ENCODE measurements at regions not wholly inside any gene's neighbourhood (a gene's known extent, or its start where the extent isn't known, plus 50 kb on each side); places are given as distances from the start of the nearest gene placed in this dataset.

GRCh38 chrX:20796450-20796849 is 529.7 kb upstream of the RPS6KA3 start:
- no peak overlapping the region for H3K27ac Mint-ChIP-seq
- no peaks in the 10 kb centered on the region for H3K27me3 Mint-ChIP-seq
- H3K4me1 Mint-ChIP-seq (ENCODE audit: low read depth), result no peaks in the 10 kb centered on the region
- H3K4me3 Mint-ChIP-seq, result no peak overlapping the region
- H3K36me3 Mint-ChIP-seq (ENCODE audit: low read depth), result no peaks in the 10 kb centered on the region
- H3K9me3 Mint-ChIP-seq, result no peaks in the 10 kb centered on the region

DNA sequence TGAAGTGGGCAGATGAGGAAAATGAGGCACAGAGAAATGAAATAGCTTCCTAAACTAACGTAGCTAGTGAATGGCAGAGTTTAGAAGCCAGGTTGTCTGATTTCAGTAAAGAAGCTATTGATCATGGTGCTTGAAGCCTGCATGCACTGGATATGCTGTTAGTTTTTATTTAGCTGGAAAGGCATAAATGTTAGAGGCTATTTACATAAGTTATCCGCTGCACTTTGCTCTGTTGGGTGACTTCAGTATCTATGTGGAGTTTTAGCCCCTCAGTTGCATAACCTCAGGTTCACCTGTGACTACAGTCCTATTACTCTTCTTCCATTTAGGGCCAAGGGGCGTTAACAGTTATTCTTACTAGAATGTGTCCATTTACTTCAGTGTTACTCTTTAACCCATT is 522.4 kb upstream of the RPS6KA3 start:
- no peaks in the 10 kb centered on the region for H3K9me3 Mint-ChIP-seq
- no peaks in the 10 kb centered on the region for H3K36me3 Mint-ChIP-seq (ENCODE audit: low read depth)
- no peaks in the 10 kb centered on the region for H3K27me3 Mint-ChIP-seq
- no peak overlapping the region for H3K4me3 Mint-ChIP-seq
- H3K27ac Mint-ChIP-seq, result no peak overlapping the region
- H3K4me1 Mint-ChIP-seq (ENCODE audit: low read depth), result no peaks in the 10 kb centered on the region

- Mint-ChIP-seq H3K27ac (no peak overlapping the region), H3K9me3 (peaks cover 5% of the 10 kb centered on the region), H3K4me3 (no peak overlapping the region), H3K4me1 (ENCODE audit: low read depth) (no peaks in the 10 kb centered on the region), H3K36me3 (ENCODE audit: low read depth) (no peaks in the 10 kb centered on the region), H3K27me3 (no peaks in the 10 kb centered on the region)
These were observed 500.6 kb upstream of the RPS6KA3 start for GRCh38 chrX:20767346-20767745.

- H3K4me3 Mint-ChIP-seq, result no peak overlapping the region
- H3K27ac Mint-ChIP-seq, result no peak overlapping the region
- no peaks in the 10 kb centered on the region for H3K36me3 Mint-ChIP-seq (ENCODE audit: low read depth)
- no peaks in the 10 kb centered on the region for H3K4me1 Mint-ChIP-seq (ENCODE audit: low read depth)
- H3K27me3 Mint-ChIP-seq, result peaks cover 7% of the 10 kb centered on the region
- H3K9me3 Mint-ChIP-seq, result no peaks in the 10 kb centered on the region
These were observed 489.9 kb upstream of the RPS6KA3 start for GRCh38 chrX:20756585-20756984.

DNA sequence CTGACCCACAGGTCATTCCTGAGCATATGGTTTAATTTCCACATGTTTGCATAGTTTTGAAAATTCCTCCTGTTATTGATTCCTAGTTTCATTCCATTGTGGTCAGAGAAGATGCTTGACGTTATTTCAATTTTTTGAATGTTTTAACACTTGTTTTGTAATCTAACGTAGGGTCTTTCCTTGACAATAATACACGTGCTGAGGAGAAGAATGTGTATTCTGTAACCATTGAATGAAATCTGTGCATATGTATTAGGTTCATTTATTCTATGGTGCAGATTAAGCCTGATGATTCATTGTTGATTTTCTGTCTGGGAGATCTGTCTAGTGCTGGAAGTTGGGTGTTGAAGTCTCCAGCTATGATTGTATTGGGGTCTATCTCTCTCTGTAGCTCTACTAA is 486.4 kb upstream of the RPS6KA3 start:
- Mint-ChIP-seq H3K27me3 (peaks cover 7% of the 10 kb centered on the region), H3K36me3 (ENCODE audit: low read depth) (no peaks in the 10 kb centered on the region), H3K9me3 (no peaks in the 10 kb centered on the region), H3K27ac (no peak overlapping the region), H3K4me1 (ENCODE audit: low read depth) (no peaks in the 10 kb centered on the region), H3K4me3 (no peak overlapping the region)

- Mint-ChIP-seq H3K27me3 (no peaks in the 10 kb centered on the region), H3K4me1 (ENCODE audit: low read depth) (no peaks in the 10 kb centered on the region), H3K36me3 (ENCODE audit: low read depth) (no peaks in the 10 kb centered on the region), H3K4me3 (no peak overlapping the region), H3K9me3 (no peaks in the 10 kb centered on the region), H3K27ac (no peak overlapping the region)
These were observed 480.0 kb upstream of the RPS6KA3 start for GRCh38 chrX:20746690-20747089.

DNA sequence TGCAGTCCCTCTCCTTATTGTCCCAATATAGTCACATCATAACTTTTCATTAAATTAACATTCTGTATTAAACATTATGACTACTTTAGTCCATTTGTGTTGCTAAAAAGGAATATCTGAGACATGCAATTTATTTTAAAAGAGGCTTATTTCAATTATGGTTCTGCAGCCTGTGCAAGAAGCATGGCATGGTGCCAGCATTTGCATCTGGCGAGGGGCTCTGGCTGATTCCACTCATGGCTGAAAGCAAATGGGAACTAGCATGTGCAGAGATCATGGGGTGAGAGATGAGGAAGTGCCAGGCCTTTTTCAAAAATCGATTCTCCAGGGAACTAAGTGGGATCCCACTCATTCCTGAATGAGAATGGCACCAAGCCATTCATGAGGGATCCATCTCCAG is 476.3 kb upstream of the RPS6KA3 start:
- Mint-ChIP-seq H3K27ac (no peak overlapping the region), H3K9me3 (no peaks in the 10 kb centered on the region), H3K36me3 (ENCODE audit: low read depth) (no peaks in the 10 kb centered on the region), H3K27me3 (no peaks in the 10 kb centered on the region), H3K4me1 (ENCODE audit: low read depth) (no peaks in the 10 kb centered on the region), H3K4me3 (no peak overlapping the region)

- Mint-ChIP-seq H3K9me3 (no peaks in the 10 kb centered on the region), H3K4me1 (ENCODE audit: low read depth) (no peaks in the 10 kb centered on the region), H3K27me3 (no peaks in the 10 kb centered on the region), H3K36me3 (ENCODE audit: low read depth) (no peaks in the 10 kb centered on the region), H3K4me3 (no peak overlapping the region), H3K27ac (no peak overlapping the region)
These were observed 475.4 kb upstream of the RPS6KA3 start for GRCh38 chrX:20742106-20742505.

GRCh38 chrX:20740443-20740842 is 473.7 kb upstream of the RPS6KA3 start:
- Mint-ChIP-seq H3K9me3 (no peaks in the 10 kb centered on the region), H3K4me3 (no peak overlapping the region), H3K36me3 (ENCODE audit: low read depth) (no peaks in the 10 kb centered on the region), H3K27ac (no peak overlapping the region), H3K27me3 (peaks cover 5% of the 10 kb centered on the region), H3K4me1 (ENCODE audit: low read depth) (no peaks in the 10 kb centered on the region)

DNA sequence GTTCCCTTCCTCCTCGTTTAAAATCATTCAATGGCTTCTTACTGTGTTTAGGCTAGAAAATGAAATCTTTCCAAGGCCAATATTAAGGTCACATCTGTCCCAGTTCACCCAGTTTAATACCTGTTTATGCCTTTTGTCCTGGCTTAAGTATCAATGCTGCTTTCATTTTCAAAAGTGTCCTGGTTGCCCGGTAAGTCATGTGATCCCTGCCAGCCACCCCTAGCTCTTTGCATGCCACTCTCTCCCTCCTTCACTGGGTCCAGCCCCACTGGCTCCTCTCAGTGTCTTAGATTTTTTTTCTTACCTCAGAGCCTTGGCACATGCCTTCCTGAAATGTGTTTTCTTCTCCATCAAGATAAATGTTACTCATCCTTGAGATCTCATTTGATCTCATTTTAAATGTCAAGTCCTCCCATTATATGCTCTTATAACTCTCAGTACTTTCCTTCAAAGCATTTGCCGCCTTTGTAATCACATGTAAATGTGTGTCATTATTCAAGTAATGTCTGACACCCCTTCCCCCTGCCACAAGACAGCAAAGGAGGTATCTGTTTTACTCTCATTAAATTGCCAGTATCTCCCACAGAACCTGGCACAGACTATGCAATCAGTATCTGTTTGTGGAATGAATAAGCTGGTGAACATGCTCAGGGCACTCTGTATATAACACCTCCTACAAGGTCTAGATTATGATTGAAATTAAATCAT is 472.5 kb upstream of the RPS6KA3 start:
- no peak overlapping the region for H3K27ac Mint-ChIP-seq
- no peaks in the 10 kb centered on the region for H3K36me3 Mint-ChIP-seq (ENCODE audit: low read depth)

GRCh38 chrX:20729416-20729815 is 462.7 kb upstream of the RPS6KA3 start:
- Mint-ChIP-seq H3K27me3 (no peaks in the 10 kb centered on the region), H3K27ac (no peak overlapping the region), H3K36me3 (ENCODE audit: low read depth) (no peaks in the 10 kb centered on the region), H3K4me1 (ENCODE audit: low read depth) (no peaks in the 10 kb centered on the region), H3K9me3 (no peaks in the 10 kb centered on the region), H3K4me3 (no peak overlapping the region)

More for the DNA sequence above, 472.5 kb upstream of the RPS6KA3 start:
- H3K4me1 Mint-ChIP-seq (ENCODE audit: low read depth), result no peaks in the 10 kb centered on the region
- H3K4me3 Mint-ChIP-seq, result no peak overlapping the region
- peaks cover 5% of the 10 kb centered on the region for H3K27me3 Mint-ChIP-seq
- no peaks in the 10 kb centered on the region for H3K9me3 Mint-ChIP-seq

DNA sequence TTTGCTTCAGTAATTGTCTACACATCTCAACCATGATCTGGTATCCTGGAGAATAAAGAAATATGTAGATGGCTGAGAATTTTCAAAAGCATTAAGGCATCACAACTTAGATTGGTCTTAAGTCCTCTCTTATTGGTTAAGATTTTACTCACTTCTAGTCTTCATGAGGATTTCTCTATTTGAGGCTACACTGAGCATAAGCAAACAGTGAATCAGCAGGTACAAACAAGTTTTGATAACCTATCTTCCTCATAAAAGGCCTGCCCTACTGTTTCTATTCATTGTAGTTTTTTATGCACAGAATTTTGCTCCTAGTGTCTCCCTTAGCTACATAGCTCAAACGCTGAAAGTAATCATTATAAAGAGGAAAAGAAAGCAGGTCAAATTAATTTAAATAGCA is 460.7 kb upstream of the RPS6KA3 start:
- no peak overlapping the region for H3K27ac Mint-ChIP-seq
- H3K36me3 Mint-ChIP-seq (ENCODE audit: low read depth), result no peaks in the 10 kb centered on the region
- H3K4me3 Mint-ChIP-seq, result no peak overlapping the region
- no peaks in the 10 kb centered on the region for H3K27me3 Mint-ChIP-seq
- no peaks in the 10 kb centered on the region for H3K4me1 Mint-ChIP-seq (ENCODE audit: low read depth)
- no peaks in the 10 kb centered on the region for H3K9me3 Mint-ChIP-seq

DNA sequence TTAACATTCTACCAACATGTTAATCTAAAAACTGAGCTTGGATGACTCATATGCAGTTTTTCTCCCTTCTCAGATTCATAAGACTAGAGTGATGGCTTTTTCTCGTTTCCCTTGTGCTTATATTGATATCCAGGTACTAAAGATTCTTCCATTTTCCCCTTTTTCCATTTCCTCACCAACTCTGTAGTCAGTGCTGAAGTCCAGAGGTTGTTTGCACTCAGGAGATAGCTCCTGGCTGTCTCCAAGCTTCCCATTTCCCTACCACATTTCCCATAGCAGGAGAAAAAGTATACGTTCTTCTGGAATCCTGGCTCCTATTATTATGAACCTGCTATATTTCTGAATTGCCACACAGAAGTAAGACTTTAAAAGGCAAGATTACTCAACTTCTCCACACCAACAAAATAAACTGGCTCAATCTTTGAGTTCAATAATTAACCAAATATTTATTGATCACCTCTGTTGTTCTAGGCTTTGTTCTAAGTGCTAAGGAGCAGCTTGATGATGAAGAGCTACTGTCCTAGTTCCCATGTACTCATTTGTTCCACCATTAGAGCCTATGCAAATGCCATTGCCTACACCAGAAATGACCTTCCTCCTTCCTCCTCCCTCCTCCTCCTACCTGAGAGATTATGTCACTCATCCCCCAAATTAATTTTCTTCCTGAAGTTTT is 454.4 kb upstream of the RPS6KA3 start:
- no peaks in the 10 kb centered on the region for H3K27me3 Mint-ChIP-seq
- H3K36me3 Mint-ChIP-seq (ENCODE audit: low read depth), result no peaks in the 10 kb centered on the region
- no peak overlapping the region for H3K4me3 Mint-ChIP-seq
- H3K27ac Mint-ChIP-seq, result no peak overlapping the region
- H3K9me3 Mint-ChIP-seq, result no peaks in the 10 kb centered on the region
- H3K4me1 Mint-ChIP-seq (ENCODE audit: low read depth), result no peaks in the 10 kb centered on the region

DNA sequence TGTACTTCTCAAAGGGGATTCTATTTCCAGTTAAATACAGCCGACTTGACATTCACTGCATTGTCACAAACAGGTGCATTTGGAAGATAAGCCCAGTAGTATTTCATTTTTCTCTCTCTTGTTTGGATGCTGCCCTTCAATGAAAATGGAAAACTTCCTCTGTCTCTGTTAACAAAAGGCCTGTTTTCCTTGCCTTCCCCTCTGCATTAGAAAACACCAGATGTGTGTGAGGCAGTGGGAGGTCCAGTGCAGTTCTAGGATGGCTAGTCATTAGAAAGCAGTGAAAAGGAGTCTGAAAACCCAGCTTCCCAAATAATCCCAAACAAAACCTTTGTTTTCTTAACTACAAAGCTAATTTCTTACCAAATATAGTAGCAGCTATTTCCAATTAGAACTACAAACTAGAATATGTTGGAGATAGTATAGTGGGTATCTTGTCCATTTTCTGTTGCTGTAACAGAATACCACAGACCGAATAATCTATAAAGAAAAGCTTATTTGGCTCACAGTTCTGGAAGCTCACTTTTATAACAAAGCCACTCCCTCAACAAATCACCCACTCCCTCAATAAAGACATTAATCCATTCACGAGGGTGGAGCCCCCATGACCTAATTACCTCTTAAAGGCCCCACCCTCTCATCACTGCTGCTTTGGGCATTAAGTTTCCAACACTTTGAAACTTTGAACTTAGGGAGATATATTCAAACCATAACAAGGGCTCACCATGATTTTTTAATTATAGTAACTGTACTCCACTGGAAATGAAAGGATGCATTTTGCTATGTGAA is 452.1 kb upstream of the RPS6KA3 start:
- Mint-ChIP-seq H3K9me3 (no peaks in the 10 kb centered on the region), H3K36me3 (ENCODE audit: low read depth) (no peaks in the 10 kb centered on the region), H3K27ac (no peak overlapping the region), H3K27me3 (no peaks in the 10 kb centered on the region), H3K4me1 (ENCODE audit: low read depth) (no peaks in the 10 kb centered on the region), H3K4me3 (no peak overlapping the region)

- H3K27ac Mint-ChIP-seq, result no peak overlapping the region
- no peaks in the 10 kb centered on the region for H3K9me3 Mint-ChIP-seq
- no peaks in the 10 kb centered on the region for H3K4me1 Mint-ChIP-seq (ENCODE audit: low read depth)
- no peak overlapping the region for H3K4me3 Mint-ChIP-seq
- no peaks in the 10 kb centered on the region for H3K36me3 Mint-ChIP-seq (ENCODE audit: low read depth)
- peaks cover 3% of the 10 kb centered on the region for H3K27me3 Mint-ChIP-seq
These were observed 448.5 kb upstream of the RPS6KA3 start for GRCh38 chrX:20715176-20715575.

All from stimulated activated naive CD8-positive, alpha-beta T cell treated with anti-CD3 and anti-CD28 coated beads, Interleukin-15, Interleukin-2, amounts not matched to agents 100 ng/mL and 50 ng/mL, for 24 hours (primary cell).